IPS-20b (cell line): ENCODE measurements at regions not wholly inside any gene's neighbourhood (a gene's known extent, or its start where the extent isn't known, plus 50 kb on each side); places are given as distances from the start of the nearest gene placed in this dataset.
A peak's percentile ranks its signal among the peaks of the same experiment; 100 is the strongest.

Experiments used
- H3K27ac ChIP-seq: one replicate; pipeline ENCODE4 v1.5.1; 2013; ENCODE audit warnings: low read length
- H3K27me3 ChIP-seq: 2 replicates; pipeline ENCODE4 v1.6.1; 2013; ENCODE audit warnings: mild to moderate bottlenecking, low read length, inconsistent platforms; ENCODE audit not compliant: insufficient read depth
- H3K36me3 ChIP-seq: 2 replicates; pipeline ENCODE4 v1.6.1; 2013; ENCODE audit warnings: low read depth, mild to moderate bottlenecking, inconsistent platforms, low read length, moderate library complexity; ENCODE audit not compliant: insufficient read depth
- H3K4me1 ChIP-seq: 2 replicates; pipeline ENCODE4 v1.6.1; 2013; ENCODE audit warnings: mild to moderate bottlenecking, control low read depth, inconsistent platforms, low read length, moderate library complexity; ENCODE audit not compliant: insufficient read depth
- H3K4me3 ChIP-seq: 2 replicates; pipeline ENCODE4 v1.5.1; 2013; ENCODE audit warnings: mild to moderate bottlenecking, low read length, inconsistent platforms
- H3K9ac ChIP-seq: 2 replicates; pipeline ENCODE4 v1.6.1; 2013; ENCODE audit warnings: low read depth, mild to moderate bottlenecking, inconsistent platforms, low read length, moderate library complexity
- H3K9me3 ChIP-seq: 2 replicates; pipeline ENCODE4 v1.6.1; 2013; ENCODE audit warnings: mild to moderate bottlenecking, low read depth, low read length, inconsistent platforms; ENCODE audit not compliant: insufficient read depth

- Histone ChIP-seq H3K9ac (no peak overlapping the region), H3K4me1 (peaks cover 7% of the 10 kb centered on the region; the same call in 1 of the 2 replicates), H3K27me3 (no peaks in the 10 kb centered on the region), H3K36me3 (no peaks in the 10 kb centered on the region), H3K9me3 (no peaks in the 10 kb centered on the region), H3K4me3 (no peak overlapping the region), H3K27ac (no peak overlapping the region)
These were observed 69.6 kb downstream of the MDH1 start for GRCh38 chr2:63658176-63658968.

GRCh38 chr2:63660060-63660459 lies 71.3 kb downstream of the MDH1 start:
- H3K27ac ChIP-seq, result no peak overlapping the region
- H3K9me3 ChIP-seq, result peaks cover 4% of the 10 kb centered on the region; the same call in 1 of the 2 replicates
- H3K36me3 ChIP-seq, result no peaks in the 10 kb centered on the region
- H3K4me1 ChIP-seq, result peaks cover 7% of the 10 kb centered on the region; the same call in 1 of the 2 replicates
- H3K9ac ChIP-seq, result no peak overlapping the region
- H3K4me3 ChIP-seq, result no peak overlapping the region
- no peaks in the 10 kb centered on the region for H3K27me3 ChIP-seq

GRCh38 chr2:63661076-63661475 lies 72.3 kb downstream of the MDH1 start:
- peaks cover 4% of the 10 kb centered on the region; the same call in 1 of the 2 replicates for H3K9me3 ChIP-seq
- no peaks in the 10 kb centered on the region for H3K36me3 ChIP-seq
- H3K27ac ChIP-seq, result no peak overlapping the region
- no peaks in the 10 kb centered on the region for H3K27me3 ChIP-seq
- no peak overlapping the region for H3K9ac ChIP-seq
- H3K4me3 ChIP-seq, result no peak overlapping the region
- H3K4me1 ChIP-seq, result peaks cover 9% of the 10 kb centered on the region

- no peak overlapping the region for H3K27ac ChIP-seq
- H3K9ac ChIP-seq, result no peak overlapping the region
- no peaks in the 10 kb centered on the region for H3K36me3 ChIP-seq
- peaks cover 4% of the 10 kb centered on the region; the same call in 1 of the 2 replicates for H3K9me3 ChIP-seq
- H3K27me3 ChIP-seq, result no peaks in the 10 kb centered on the region
- H3K4me1 ChIP-seq, result peaks cover 20% of the 10 kb centered on the region
- H3K4me3 ChIP-seq, result no peak overlapping the region
These were observed 73.5 kb downstream of the MDH1 start for GRCh38 chr2:63662028-63662804.

GRCh38 chr2:63663013-63663864 lies 74.5 kb downstream of the MDH1 start:
- Histone ChIP-seq H3K36me3 (no peaks in the 10 kb centered on the region), H3K27ac (no peak overlapping the region)

GRCh38 chr2:63665091-63665490 lies 76.3 kb downstream of the MDH1 start:
- Histone ChIP-seq H3K4me1 (peaks cover 38% of the 10 kb centered on the region), H3K9ac (no peak overlapping the region), H3K36me3 (no peaks in the 10 kb centered on the region), H3K27me3 (no peaks in the 10 kb centered on the region), H3K27ac (no peak overlapping the region), H3K4me3 (no peak overlapping the region), H3K9me3 (peaks cover 4% of the 10 kb centered on the region; the same call in 1 of the 2 replicates)

More at GRCh38 chr2:63663013-63663864, 74.5 kb downstream of the MDH1 start:
- Histone ChIP-seq H3K4me1 (peaks cover 30% of the 10 kb centered on the region), H3K4me3 (no peak overlapping the region), H3K27me3 (no peaks in the 10 kb centered on the region), H3K9me3 (peaks cover 4% of the 10 kb centered on the region; the same call in 1 of the 2 replicates), H3K9ac (no peak overlapping the region)

- no peaks in the 10 kb centered on the region for H3K27me3 ChIP-seq
- no peak overlapping the region for H3K4me3 ChIP-seq
- H3K9me3 ChIP-seq, result peaks cover 4% of the 10 kb centered on the region; the same call in 1 of the 2 replicates
- peaks cover 35% of the 10 kb centered on the region for H3K4me1 ChIP-seq
- no peak overlapping the region for H3K9ac ChIP-seq
- H3K27ac ChIP-seq, result no peak overlapping the region
- no peaks in the 10 kb centered on the region for H3K36me3 ChIP-seq
These were observed 77.2 kb downstream of the MDH1 start for GRCh38 chr2:63665846-63666475.

GRCh38 chr2:63667132-63667700 lies 78.5 kb downstream of the MDH1 start:
- Histone ChIP-seq H3K27ac (no peak overlapping the region), H3K9me3 (peaks cover 4% of the 10 kb centered on the region; the same call in 1 of the 2 replicates), H3K4me3 (no peak overlapping the region), H3K36me3 (no peaks in the 10 kb centered on the region), H3K9ac (peak overlapping the region; percentile 56; the same call in 1 of the 2 replicates), H3K4me1 (peaks cover 31% of the 10 kb centered on the region), H3K27me3 (no peaks in the 10 kb centered on the region)

GRCh38 chr2:63668000-63668399 lies 79.2 kb downstream of the MDH1 start:
- no peaks in the 10 kb centered on the region for H3K27me3 ChIP-seq
- H3K9me3 ChIP-seq, result peaks cover 4% of the 10 kb centered on the region; the same call in 1 of the 2 replicates
- H3K36me3 ChIP-seq, result no peaks in the 10 kb centered on the region
- H3K27ac ChIP-seq, result no peak overlapping the region
- peaks cover 31% of the 10 kb centered on the region for H3K4me1 ChIP-seq
- peak overlapping the region; percentile 17; the same call in 1 of the 2 replicates for H3K4me3 ChIP-seq
- H3K9ac ChIP-seq, result peak overlapping the region; percentile 56; the same call in 1 of the 2 replicates

GRCh38 chr2:63668466-63668865 lies 79.7 kb downstream of the MDH1 start:
- H3K9ac ChIP-seq, result 0 out of 2 replicates have a peak overlapping the region, but pooled peaks have one; percentile 56
- peak overlapping the region; percentile 17; the same call in 1 of the 2 replicates for H3K4me3 ChIP-seq
- H3K27ac ChIP-seq, result no peak overlapping the region
- no peaks in the 10 kb centered on the region for H3K27me3 ChIP-seq
- no peaks in the 10 kb centered on the region for H3K36me3 ChIP-seq
- peaks cover 4% of the 10 kb centered on the region; the same call in 1 of the 2 replicates for H3K9me3 ChIP-seq
- H3K4me1 ChIP-seq, result peaks cover 31% of the 10 kb centered on the region
